ENCODE measurements at regions not wholly inside any gene's neighbourhood (a gene's known extent, or its start where the extent isn't known, plus 50 kb on each side); places are given as distances from the start of the nearest gene placed in this dataset.

DNA sequence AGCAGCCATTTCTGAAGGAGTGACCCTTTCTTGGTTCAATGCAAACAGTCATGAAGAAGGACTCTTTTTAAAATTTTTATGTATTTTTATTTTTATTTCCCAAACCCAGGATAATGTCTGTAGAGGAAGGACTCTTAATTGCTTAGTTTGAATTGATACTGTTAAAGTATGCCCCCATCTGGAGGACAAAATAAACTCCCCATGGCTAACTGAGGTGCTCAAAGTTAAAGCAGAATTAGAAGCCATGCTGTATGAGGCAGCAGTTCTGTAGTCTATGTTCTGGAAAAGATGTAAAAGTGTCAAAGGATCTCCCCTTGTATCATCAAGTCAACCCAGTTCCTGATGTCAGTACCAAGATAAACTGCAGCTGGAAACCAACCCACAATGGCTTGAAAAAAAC is 617.9 kb upstream of the GRM3 start:
- TF ChIP-seq CTCF (IDR thresholded peaks at IDR 0.05 in 2 of 3, conservative IDR thresholded peaks at IDR 0.05 in 1 of 3; ENCODE audit: borderline replicate concordance in 1 of 3, insufficient read depth in 1 of 3, low read depth in 2 of 3, low read length in 2 of 3): no peak
- TF ChIP-seq EZH2phosphoT487 (IDR thresholded peaks at IDR 0.05; ENCODE audit: borderline replicate concordance): no peak
- no peak for TF ChIP-seq REST (IDR thresholded peaks at IDR 0.05; ENCODE audit: low read depth)
- TF ChIP-seq, protein P1, sequence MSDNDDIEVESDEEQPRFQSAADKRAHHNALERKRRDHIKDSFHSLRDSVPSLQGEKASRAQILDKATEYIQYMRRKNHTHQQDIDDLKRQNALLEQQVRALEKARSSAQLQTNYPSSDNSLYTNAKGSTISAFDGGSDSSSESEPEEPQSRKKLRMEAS (IDR thresholded peaks at IDR 0.05): no peak
- TF ChIP-seq EZH2 (IDR thresholded peaks at IDR 0.05): no peak
- no peak for TF ChIP-seq SRF (IDR thresholded peaks at IDR 0.05; ENCODE audit: low read depth)
- no peak for TF ChIP-seq POLR2AphosphoS5 (IDR thresholded peaks at IDR 0.05; ENCODE audit: low read depth, low read length)
